ENCODE measurements at regions not wholly inside any gene's neighbourhood (a gene's known extent, or its start where the extent isn't known, plus 50 kb on each side); places are given as distances from the start of the nearest gene placed in this dataset.

- DNase-seq: no peak
These were observed 224.0 kb upstream of the SMARCA2 start for GRCh38 chr9:1791191-1791590.

GRCh38 chr9:1794547-1795270 is 220.4 kb upstream of the SMARCA2 start:
- no peak for DNase-seq

GRCh38 chr9:1804128-1804865 is 210.8 kb upstream of the SMARCA2 start:
- no peak for DNase-seq

- DNase-seq: no peak
These were observed 185.4 kb upstream of the SMARCA2 start for GRCh38 chr9:1829719-1830118.

- DNase-seq: no peak
These were observed 182.2 kb upstream of the SMARCA2 start for GRCh38 chr9:1832960-1833359.

- DNase-seq: no peak
These were observed 177.6 kb upstream of the SMARCA2 start for GRCh38 chr9:1837453-1838084.

- DNase-seq: no peak
These were observed 175.2 kb upstream of the SMARCA2 start for GRCh38 chr9:1839909-1840308.

- no peak for DNase-seq
These were observed 169.7 kb upstream of the SMARCA2 start for GRCh38 chr9:1845425-1845824.

GRCh38 chr9:1855726-1856125 is 159.4 kb upstream of the SMARCA2 start:
- DNase-seq: no peak

GRCh38 chr9:1857808-1858207 is 157.3 kb upstream of the SMARCA2 start:
- no peak for DNase-seq

- DNase-seq: no peak
These were observed 145.3 kb upstream of the SMARCA2 start for GRCh38 chr9:1869843-1870242.

- no peak for DNase-seq
These were observed 144.2 kb upstream of the SMARCA2 start for GRCh38 chr9:1870915-1871314.

GRCh38 chr9:1871626-1872419 is 143.3 kb upstream of the SMARCA2 start:
- DNase-seq: no peak

- DNase-seq: no peak
These were observed 139.8 kb upstream of the SMARCA2 start for GRCh38 chr9:1875251-1875851.

- DNase-seq: no peak
These were observed 139.2 kb upstream of the SMARCA2 start for GRCh38 chr9:1875921-1876448.

- no peak for DNase-seq
These were observed 138.2 kb upstream of the SMARCA2 start for GRCh38 chr9:1876891-1877496.

- no peak for DNase-seq
These were observed 137.2 kb upstream of the SMARCA2 start for GRCh38 chr9:1877951-1878350.

- DNase-seq: no peak
These were observed 136.3 kb upstream of the SMARCA2 start for GRCh38 chr9:1878811-1879210.

GRCh38 chr9:1879501-1879900 is 135.6 kb upstream of the SMARCA2 start:
- DNase-seq: no peak

GRCh38 chr9:1880038-1880565 is 135.0 kb upstream of the SMARCA2 start:
- no peak for DNase-seq

- no peak for DNase-seq
These were observed 133.3 kb upstream of the SMARCA2 start for GRCh38 chr9:1881708-1882295.

Measured in activated CD4-positive, alpha-beta T cell treated with anti-CD3 and anti-CD28 coated beads, Interleukin-2, amount 50 U/mL, for 4 hours (primary cell).